NCI-H460 (cell line): ENCODE measurements at regions not wholly inside any gene's neighbourhood (a gene's known extent, or its start where the extent isn't known, plus 50 kb on each side); places are given as distances from the start of the nearest gene placed in this dataset.
"Not testable (repeated sequence)": the region's sequence is repeated elsewhere in the genome, so short reads cannot be mapped to it uniquely, and the experiment has no call there.

ENCODE experiments used
- DNase-seq: peaks from one replicate; pipeline ENCODE4 v3.0.0-alpha.2; 2016; ENCODE audit warnings: low read depth; ENCODE audit errors: extremely low read depth

- no peak for DNase-seq
Measured at GRCh38 chr14:106055289-106055688, 528.9 kb downstream of the TMEM121 start.

- DNase-seq, result peak; percentile 14
Measured at GRCh38 chr14:106058342-106058741, 532.0 kb downstream of the TMEM121 start.

GRCh38 chr14:106060276-106060975, 534.0 kb downstream of the TMEM121 start:
- no peak for DNase-seq

GRCh38 chr14:106061877-106062500, 535.6 kb downstream of the TMEM121 start:
- DNase-seq, result not testable (repeated sequence)

- no peak for DNase-seq
Measured at GRCh38 chr14:106062502-106063272, 536.3 kb downstream of the TMEM121 start.

- no peak for DNase-seq
Measured at GRCh38 chr14:106067935-106068334, 541.6 kb downstream of the TMEM121 start.

GRCh38 chr14:106069804-106070625, 543.6 kb downstream of the TMEM121 start:
- no peak for DNase-seq

GRCh38 chr14:106080922-106081321, 554.5 kb downstream of the TMEM121 start:
- no peak for DNase-seq

- not testable (repeated sequence) for DNase-seq
Measured at GRCh38 chr14:106081721-106082120, 555.3 kb downstream of the TMEM121 start.

- no peak for DNase-seq
Measured at GRCh38 chr14:106083082-106083481, 556.7 kb downstream of the TMEM121 start.

GRCh38 chr14:106087837-106088236, 561.5 kb downstream of the TMEM121 start:
- no peak for DNase-seq

- not testable (repeated sequence) for DNase-seq
Measured at GRCh38 chr14:106088860-106089259, 562.5 kb downstream of the TMEM121 start.

- peak; percentile 13 for DNase-seq
Measured at GRCh38 chr14:106094654-106095189, 568.3 kb downstream of the TMEM121 start.

- DNase-seq, result no peak
Measured at GRCh38 chr14:106107703-106108102, 581.3 kb downstream of the TMEM121 start.

- no peak for DNase-seq
Measured at GRCh38 chr14:106109337-106109736, 583.0 kb downstream of the TMEM121 start.

- DNase-seq, result no peak
Measured at GRCh38 chr14:106115401-106115800, 589.0 kb downstream of the TMEM121 start.

- not testable (repeated sequence) for DNase-seq
Measured at GRCh38 chr14:106116339-106116930, 590.1 kb downstream of the TMEM121 start.

- DNase-seq, result no peak
Measured at GRCh38 chr14:106120101-106120500, 593.7 kb downstream of the TMEM121 start.

GRCh38 chr14:106129274-106129673, 602.9 kb downstream of the TMEM121 start:
- DNase-seq, result no peak
